ENCODE measurements at regions not wholly inside any gene's neighbourhood (a gene's known extent, or its start where the extent isn't known, plus 50 kb on each side); places are given as distances from the start of the nearest gene placed in this dataset.

GRCh38 chr2:74044999-74045398, 60.3 kb downstream of the TET3 start:
- Histone ChIP-seq H3K4me1 (ENCODE audit: control insufficient read depth, extremely low read depth, insufficient read depth, low read length) (peaks cover 14% of the 10 kb centered on the region), H3K9me3 (ENCODE audit: control insufficient read depth, low read depth, low read length) (no peaks in the 10 kb centered on the region), H3K4me3 (ENCODE audit: control insufficient read depth in 2 of 3, extremely low read depth in 1 of 3, insufficient read depth in 2 of 3, low read depth in 1 of 3, low read length in 3 of 3) (no peak overlapping the region), H2AFZ (ENCODE audit: control insufficient read depth, low read length) (no peak overlapping the region), H3K79me2 (ENCODE audit: control insufficient read depth, insufficient read depth, low read length) (peaks cover 30% of the 10 kb centered on the region), H4K20me1 (ENCODE audit: control insufficient read depth, extremely low read depth, insufficient read depth, low read length) (peaks cover 2% of the 10 kb centered on the region), H3K4me2 (ENCODE audit: control insufficient read depth, extremely low read depth, insufficient read depth, low read depth, low read length) (no peak overlapping the region), H3K27ac (ENCODE audit: control insufficient read depth, insufficient read depth, low read length) (no peak overlapping the region), H3K27me3 (ENCODE audit: control insufficient read depth, extremely low read depth, insufficient read depth, low read length) (no peaks in the 10 kb centered on the region), H3K9ac (ENCODE audit: control insufficient read depth, extremely low read depth, insufficient read depth, low read length) (no peak overlapping the region), H3K36me3 (ENCODE audit: control insufficient read depth in 2 of 2, extremely low read depth in 1 of 2, insufficient read depth in 2 of 2, low read length in 2 of 2) (peaks cover 2 to 3% of the 10 kb centered on the region in 2 experiments), H3K9me1 (ENCODE audit: control insufficient read depth, extremely low read depth, insufficient read depth, low read length) (peaks cover 4% of the 10 kb centered on the region)
- TF ChIP-seq EZH2 (IDR thresholded peaks at IDR 0.05; ENCODE audit: low read length): no peak
- TF ChIP-seq CTCF (optimal IDR thresholded peaks at IDR 0.05 in 1 of 3, IDR thresholded peaks at IDR 0.05 in 1 of 3, conservative IDR thresholded peaks at IDR 0.05 in 1 of 3; ENCODE audit: extremely low read depth in 1 of 3, insufficient read depth in 2 of 3, low read length in 3 of 3): no peak
- no peak for FAIRE-seq
- dilution Hi-C loops (cut with MboI; ENCODE audit: extremely low pct_ligation_motif_present, low sequenced_read_pairs): no loop called here
- no peak for DNase-seq (ENCODE audit: low read depth, low spot score)

- Histone ChIP-seq H4K20me1 (ENCODE audit: control insufficient read depth, extremely low read depth, insufficient read depth, low read length) (peaks cover 2% of the 10 kb centered on the region), H3K27me3 (ENCODE audit: control insufficient read depth, extremely low read depth, insufficient read depth, low read length) (no peaks in the 10 kb centered on the region), H2AFZ (ENCODE audit: control insufficient read depth, low read length) (no peak overlapping the region), H3K79me2 (ENCODE audit: control insufficient read depth, insufficient read depth, low read length) (peaks cover 25% of the 10 kb centered on the region), H3K9ac (ENCODE audit: control insufficient read depth, extremely low read depth, insufficient read depth, low read length) (no peak overlapping the region), H3K36me3 (ENCODE audit: control insufficient read depth in 2 of 2, extremely low read depth in 1 of 2, insufficient read depth in 2 of 2, low read length in 2 of 2) (peaks cover 2 to 3% of the 10 kb centered on the region in 2 experiments), H3K4me1 (ENCODE audit: control insufficient read depth, extremely low read depth, insufficient read depth, low read length) (peaks cover 14% of the 10 kb centered on the region), H3K4me3 (ENCODE audit: control insufficient read depth in 2 of 3, extremely low read depth in 1 of 3, insufficient read depth in 2 of 3, low read depth in 1 of 3, low read length in 3 of 3) (no peak overlapping the region), H3K4me2 (ENCODE audit: control insufficient read depth, extremely low read depth, insufficient read depth, low read depth, low read length) (no peak overlapping the region), H3K9me1 (ENCODE audit: control insufficient read depth, extremely low read depth, insufficient read depth, low read length) (peaks cover 4% of the 10 kb centered on the region), H3K9me3 (ENCODE audit: control insufficient read depth, low read depth, low read length) (no peaks in the 10 kb centered on the region), H3K27ac (ENCODE audit: control insufficient read depth, insufficient read depth, low read length) (no peak overlapping the region)
- FAIRE-seq: no peak
- no peak for TF ChIP-seq EZH2 (IDR thresholded peaks at IDR 0.05; ENCODE audit: low read length)
- TF ChIP-seq CTCF (optimal IDR thresholded peaks at IDR 0.05 in 1 of 3, IDR thresholded peaks at IDR 0.05 in 1 of 3, conservative IDR thresholded peaks at IDR 0.05 in 1 of 3; ENCODE audit: extremely low read depth in 1 of 3, insufficient read depth in 2 of 3, low read length in 3 of 3): no peak
- dilution Hi-C loops (cut with MboI; ENCODE audit: extremely low pct_ligation_motif_present, low sequenced_read_pairs): no loop called here
- no peak for DNase-seq (ENCODE audit: low read depth, low spot score)
Measured at GRCh38 chr2:74045454-74045853, 60.7 kb downstream of the TET3 start.
